GM18868 (cell line): ENCODE measurements at regions not wholly inside any gene's neighbourhood (a gene's known extent, or its start where the extent isn't known, plus 50 kb on each side); places are given as distances from the start of the nearest gene placed in this dataset.

ENCODE experiments used
- ATAC-seq: cut with Tn5 transposase; IDR thresholded peaks from one replicate; pipeline ENCODE4 v1.9.1; 2021; ENCODE audit warnings: mild to moderate bottlenecking, moderate library complexity; ENCODE audit not compliant: unreplicated experiment

DNA sequence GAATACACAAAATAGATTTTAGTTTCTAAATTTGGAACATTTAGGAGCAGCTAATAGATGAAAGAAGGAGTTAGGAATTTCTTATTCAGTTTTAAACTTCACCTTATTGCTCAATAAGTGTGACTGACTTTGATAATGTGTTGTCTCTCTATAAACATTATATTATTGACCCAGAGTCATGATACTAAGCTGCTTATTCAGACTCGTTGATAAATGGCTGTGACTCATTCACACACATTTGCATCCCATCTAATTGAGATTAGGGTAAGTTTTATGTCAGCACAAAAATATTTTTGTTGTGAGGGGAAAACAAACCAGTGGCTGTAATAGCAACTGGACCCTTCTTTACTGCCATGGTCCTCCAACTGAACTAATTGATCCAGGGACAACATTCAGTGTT is 137.6 kb downstream of the GOLIM4 start:
- no peak for ATAC-seq

DNA sequence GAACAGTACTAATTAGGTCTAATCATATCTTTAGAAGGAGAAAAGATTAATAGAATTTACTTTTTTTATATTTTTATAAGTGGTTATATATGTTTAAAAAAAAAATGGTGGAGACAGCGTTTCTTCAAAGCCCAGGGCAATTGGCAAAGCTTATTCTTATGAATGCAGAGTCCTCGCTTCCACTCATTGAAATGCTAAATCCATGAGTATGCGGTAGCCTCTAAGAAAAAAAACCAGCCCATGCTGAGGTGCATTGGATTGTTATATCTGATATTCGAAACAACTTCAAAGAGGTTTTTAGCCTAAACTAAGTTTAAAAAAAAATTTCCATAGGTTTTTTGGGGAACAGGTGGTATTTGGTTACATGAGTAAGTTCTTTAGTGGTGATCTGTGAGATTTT is 142.8 kb downstream of the GOLIM4 start:
- no peak for ATAC-seq

DNA sequence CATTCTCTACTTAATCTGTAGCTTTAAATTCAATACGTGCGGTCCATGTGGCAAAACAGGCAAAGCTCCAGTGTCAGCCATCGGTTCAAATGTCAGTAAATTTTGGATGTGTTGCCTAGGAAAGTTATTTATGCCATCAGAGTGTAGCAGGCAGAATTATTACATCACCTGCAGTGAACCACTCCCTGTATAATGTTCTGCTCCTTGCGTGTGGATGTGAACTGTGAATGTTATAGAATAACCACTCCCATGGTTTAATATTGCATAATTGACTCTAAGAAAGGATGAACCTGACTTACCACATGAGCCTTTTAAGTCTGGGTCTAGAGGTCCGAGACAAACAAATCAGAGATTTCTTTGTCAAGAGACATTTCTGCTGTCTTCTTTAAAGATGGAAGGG is 145.5 kb downstream of the GOLIM4 start:
- ATAC-seq = no peak

DNA sequence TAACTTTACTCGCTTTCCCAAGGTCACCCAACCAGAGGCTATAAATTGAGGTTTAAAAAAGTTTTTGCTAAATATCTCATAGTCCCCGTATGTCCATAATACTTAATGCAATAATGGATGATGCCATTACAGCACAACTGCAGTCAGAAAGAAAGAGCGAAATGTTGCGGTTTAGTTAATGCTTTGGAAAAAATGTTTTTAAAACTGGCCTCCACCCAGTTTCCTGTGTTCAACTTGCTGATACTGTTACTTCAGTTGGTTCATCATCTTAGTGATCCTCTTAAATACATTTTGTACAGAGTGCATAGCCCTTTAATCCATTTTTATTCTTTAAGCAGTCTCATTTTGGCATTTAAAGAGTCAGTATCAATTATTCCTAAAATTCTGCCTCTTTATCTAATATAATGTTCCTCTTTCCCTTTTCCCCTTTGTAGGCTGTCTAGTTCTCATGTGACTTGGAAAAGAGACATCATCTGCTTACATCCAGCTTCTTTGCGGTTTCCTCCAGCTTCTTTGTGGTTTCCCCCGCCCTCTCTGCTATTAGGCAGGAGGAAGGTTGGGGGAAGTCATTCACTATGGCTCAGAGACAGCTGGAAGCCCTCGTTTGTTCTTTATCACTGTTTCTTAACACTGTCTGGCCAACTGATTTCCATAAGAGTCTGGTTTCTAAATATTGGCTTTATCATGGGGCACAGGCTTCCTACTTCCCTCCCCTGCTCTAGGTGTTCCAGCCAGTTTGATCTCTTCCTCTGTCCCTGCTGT is 154.3 kb downstream of the GOLIM4 start:
- no peak for ATAC-seq

DNA sequence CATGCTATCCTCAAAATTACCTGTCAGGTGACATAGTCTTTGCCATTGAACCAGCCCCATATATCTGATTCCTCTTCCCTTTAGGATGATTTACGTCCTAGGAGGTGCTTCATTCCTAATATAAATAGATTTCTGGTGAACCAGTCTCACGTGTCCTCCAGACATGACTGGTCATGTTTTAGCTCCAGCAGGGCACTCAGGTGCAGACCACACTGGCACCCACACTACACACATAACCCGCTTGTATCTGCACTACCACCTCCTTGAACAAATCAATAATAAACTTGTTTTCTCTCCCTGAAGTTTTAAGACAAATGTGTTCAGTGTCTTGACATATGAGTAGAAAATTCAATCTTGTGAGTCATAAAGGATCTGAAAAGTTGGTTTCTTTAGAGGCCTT is 155.5 kb downstream of the GOLIM4 start:
- ATAC-seq = no peak

DNA sequence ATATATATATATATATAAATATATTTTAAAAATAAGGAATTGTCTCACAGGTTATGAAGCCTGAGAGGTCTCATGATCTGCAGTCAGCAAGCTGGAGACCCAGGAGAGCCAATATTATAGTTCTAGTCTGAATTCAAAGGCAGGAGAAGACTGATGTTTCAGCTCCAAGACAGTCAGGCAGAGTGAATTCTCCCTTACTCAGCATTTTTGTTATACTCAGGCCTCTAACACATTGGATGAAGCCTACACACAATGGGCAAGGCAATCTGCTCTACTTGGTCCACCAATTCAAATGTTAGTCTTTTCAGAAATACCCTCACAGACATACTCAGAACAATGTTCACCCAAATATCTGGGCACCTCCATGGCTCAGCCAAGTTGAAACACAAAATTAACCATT is 157.2 kb downstream of the GOLIM4 start:
- no peak for ATAC-seq

DNA sequence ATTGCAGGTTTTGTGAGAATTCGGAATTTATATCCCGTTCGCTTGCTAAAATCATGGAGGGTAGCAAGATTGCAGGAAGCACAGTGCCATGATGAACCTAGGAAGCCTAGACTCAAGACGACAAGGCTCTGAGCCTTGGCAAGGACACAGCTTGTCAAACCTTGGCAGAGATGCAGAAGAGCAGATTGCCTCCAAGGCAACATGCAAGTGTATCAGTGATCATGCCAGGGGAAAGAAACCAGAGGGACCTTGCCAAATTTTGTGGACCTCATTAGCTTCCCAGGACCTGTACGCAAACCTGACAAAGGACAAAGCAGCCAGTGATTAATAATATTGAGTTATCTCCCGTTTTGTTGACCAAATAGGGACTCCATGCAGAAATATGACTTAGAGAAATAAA is 159.7 kb downstream of the GOLIM4 start:
- no peak for ATAC-seq

DNA sequence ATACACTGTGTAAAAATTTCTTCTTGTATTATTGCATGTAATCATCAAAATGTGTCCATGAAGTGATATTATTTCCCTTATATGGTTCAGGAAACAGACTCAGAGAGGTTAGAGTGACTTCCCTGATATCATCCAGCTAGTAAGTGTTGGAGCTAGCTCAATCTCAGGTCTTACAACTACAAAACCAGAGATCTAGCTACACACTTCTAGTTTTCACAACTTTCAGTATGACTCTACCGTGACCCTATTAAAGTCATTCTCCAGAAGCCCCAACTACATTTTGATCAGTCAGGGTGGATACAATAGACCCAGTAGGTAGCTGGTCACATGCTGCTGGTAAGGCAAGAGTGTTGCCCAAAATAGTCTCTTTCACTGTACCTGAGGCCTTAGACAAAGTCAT is 165.3 kb downstream of the GOLIM4 start:
- ATAC-seq = peak; percentile 65

DNA sequence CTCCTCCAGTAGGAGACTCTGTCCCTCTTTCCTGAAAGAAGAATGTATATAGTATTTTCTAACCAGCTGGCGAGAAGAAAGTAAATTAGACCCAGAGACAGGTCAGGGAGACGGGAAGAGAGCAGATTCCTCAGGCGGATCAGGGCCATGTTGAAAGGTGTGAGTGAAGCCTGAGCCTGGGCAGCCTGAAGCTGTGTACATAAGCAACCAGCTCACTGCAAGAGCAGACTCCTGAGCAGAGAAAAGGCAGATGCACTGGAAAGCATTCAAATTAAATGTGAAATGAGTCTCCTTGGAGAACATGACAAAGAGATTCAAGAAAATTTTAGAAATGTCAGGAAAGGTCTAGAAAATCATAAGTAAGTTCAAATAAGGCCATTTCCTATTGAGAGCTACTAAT is 165.8 kb downstream of the GOLIM4 start:
- ATAC-seq = no peak

DNA sequence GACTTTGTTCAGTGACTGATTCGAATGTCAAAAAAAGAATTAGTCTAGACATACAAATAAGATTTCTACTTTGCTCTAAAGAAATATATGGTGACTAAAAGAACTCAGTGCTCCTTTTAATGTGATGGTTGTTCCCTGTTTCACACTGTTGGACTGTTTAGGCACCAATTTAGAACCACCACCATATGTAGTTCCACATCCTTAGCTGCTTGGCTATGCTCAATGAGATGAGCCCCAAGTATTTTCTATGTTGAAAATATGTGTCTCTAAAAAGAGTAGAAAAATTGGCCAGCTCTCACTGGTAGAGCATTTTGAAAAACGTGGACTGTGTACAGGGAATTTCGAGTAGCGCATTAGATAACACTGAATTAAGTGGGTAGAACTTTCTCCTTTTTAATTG is 167.3 kb downstream of the GOLIM4 start:
- ATAC-seq = no peak

DNA sequence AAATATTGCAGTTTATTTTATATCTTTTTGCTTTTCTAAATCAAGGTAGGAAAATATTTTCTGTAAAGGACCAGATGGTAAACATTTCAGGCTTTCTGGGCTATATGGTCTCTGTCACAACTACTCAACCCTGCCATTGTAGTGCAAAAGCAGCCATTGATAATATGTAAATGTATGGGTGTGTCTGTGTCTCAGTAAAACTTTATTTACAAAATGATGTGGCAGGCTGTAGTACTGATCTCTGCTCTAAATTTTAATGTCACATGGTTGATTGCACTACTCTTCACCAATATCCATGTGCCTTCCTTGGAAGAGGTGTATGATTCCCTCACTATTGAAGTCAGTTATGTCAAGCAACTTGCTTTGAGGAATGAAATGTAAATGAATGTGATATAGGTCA is 175.0 kb downstream of the GOLIM4 start:
- no peak for ATAC-seq

DNA sequence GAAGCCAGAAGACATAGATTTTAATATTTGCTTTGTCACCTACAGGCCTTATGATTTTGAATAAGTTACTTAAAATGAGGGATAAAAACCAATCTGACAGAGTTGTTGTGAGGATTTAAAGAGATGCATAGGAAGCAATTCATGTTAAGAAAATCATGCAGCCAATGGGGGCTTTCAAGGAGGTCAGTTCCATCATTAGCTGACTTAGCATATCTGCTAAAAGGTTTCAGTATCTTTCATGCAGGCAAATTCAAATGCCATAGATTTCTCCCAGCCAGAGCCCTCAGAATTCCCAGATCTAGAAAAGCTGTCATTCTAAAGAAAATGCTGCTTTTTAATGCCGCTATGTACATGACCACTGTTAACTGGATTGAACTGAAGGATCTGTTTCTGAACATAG is 176.1 kb downstream of the GOLIM4 start:
- no peak for ATAC-seq

DNA sequence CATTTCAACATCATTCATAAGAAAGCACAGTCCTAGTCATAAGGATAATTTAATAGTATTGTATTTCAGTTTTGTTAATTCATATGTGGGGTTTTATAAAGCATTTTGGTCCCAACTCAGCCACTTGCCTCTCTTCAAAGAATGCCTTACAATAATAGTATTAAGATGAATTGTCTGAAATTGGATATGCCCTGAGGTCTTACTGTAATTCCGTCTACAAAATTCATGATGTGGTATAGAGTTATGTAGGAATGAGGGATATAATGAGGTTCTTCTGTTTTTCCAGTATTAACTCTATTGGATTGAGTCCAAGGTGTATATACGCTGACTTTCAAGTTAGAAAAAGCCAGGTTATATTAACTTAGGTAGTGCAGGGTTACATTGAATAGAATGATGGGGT is 177.0 kb downstream of the GOLIM4 start:
- ATAC-seq = no peak

DNA sequence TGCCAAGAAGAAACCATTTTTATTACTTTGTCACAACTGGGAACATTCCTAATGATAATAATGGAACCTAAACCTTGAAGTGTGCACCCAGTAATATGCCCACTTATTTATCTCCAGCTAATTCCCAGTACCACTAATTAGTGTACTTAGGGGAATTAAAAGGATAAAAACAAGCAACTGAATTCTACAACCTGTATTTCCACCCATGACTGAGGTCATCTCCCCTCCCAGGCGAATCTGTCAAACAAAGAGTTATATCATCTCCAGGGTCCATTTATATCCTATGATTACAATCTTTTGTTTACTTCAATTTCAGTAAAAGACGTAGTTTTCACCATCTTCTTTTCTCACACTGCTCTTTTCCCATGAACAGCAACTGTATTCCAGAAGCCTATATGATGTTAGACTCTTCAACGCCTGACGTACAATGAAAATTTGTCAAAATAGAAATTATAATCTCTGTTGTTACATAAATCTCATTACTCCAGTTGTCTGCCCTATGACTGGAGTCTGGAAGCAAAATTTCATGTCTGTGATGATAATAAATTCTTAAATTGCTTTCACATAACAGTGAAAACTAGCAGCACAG is 177.6 kb downstream of the GOLIM4 start:
- ATAC-seq = no peak

DNA sequence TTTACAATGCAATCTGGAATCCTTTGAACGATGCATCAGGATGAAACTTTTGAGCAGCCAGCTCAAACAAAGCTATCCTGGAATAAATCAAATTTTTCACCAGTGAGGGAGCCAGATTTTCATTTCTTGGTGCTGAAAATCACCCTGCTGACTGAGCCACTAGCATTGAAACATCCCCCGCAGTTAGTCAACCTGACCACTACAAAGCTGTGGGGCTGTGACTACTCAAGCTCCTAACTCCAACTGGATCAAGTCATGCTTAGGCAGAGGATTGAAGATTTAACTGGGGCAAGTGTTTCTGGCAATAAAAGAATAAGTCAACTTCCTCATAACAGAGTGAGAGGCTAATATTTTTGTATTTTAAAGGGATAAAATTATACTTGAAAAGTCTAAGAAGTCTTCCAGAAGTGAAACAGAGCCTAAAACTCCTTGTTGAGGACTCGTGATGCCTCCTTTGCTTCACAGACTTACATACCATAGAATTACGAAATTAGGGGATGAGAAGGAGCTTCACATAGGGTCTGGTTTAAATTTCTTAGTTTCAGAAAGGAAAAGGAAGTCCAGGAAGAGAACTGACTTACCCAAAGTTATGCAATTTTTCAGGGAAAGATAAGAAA is 177.8 kb downstream of the SERPINI1 start:
- ATAC-seq = peak; percentile 56

DNA sequence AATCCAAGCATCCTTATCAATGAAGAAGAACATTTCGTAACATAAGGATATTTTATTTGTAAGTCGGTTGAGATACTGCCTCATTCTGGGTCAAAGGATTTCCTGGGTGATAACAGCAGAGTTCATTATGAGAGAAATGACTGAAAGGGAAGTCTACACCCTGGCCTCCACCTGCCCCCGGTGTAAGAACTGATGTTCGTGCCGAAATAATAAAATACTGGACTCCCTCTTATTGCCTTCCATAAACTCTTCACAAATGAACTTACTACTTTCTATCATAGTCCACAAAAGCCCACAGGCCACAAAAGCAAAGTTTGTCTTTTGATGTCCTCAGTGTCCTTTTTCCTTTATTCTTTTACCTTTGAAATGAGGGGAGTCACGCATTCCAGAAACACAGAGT is 174.4 kb downstream of the SERPINI1 start:
- ATAC-seq = no peak

DNA sequence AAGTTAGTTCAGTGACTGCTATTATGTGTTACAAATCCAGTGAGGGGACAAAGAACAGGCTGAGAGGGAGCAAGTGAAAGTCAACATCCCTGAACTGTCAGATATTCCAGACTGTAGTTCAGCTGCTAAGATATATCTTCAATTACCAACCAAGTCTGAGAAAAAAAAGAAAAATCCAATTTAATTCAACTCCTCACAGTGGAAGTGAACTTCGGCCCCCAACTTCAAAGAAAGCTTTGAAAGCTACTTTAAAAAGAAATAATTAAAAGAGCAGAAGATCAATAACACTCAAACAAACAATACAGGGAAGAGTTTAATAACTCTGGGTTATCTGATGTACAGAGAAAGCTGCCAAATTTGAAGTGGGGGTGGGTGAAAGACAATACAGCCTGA is 174.0 kb downstream of the SERPINI1 start:
- no peak for ATAC-seq

DNA sequence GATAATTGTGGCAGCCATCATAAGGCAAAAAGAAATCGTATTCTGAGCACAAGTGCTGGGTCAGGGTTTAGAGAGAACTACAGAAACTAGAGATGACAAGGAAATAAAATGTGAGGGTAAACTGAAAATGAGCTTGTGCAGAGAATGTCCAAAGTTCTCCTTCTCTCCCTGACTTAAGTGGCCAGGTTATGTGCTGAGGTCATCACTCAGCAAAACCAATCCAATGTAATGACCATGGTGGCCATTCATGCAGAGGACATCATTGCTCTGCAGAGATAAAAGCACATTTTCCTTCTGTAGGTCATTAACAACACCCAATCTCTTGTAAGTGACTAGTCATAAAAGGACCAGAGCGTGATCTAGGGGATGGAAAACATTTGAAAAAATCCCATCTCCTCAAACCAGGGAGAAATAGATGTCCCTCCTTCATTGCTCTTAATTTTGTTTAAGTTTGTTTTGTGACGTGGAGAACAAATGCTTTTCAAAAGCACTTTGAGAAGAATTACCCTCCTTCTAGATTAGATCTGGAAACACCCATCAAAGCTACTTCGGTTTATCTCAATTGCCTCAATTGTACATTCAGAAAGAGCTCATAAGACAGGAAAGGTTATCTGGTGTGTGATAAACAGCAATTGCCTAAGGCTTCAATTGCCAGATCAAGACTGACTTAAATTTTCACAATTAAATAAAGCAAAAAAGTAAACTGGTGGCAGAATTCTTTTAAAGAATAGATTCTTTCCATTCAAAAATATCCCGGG is 173.4 kb downstream of the SERPINI1 start:
- no peak for ATAC-seq

DNA sequence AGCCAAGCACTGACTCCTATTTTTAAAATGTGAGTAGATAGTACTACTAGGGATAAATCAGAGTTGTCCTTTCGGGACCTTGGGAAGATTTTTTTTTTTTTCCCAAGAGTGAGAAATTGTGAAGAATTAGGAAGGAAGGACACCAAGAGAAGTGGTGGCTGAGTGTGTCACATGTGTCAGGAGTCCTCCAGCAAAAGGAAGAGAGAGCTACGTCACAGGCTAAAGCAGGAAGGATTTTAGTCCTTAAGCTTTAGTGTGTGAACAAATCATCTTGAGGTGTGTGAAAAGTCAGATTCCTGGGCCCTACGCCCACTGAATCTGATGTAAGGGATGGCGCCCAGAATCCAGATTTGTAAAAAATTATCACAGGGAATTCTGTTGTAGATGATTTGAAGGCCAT is 172.7 kb downstream of the SERPINI1 start:
- no peak for ATAC-seq

DNA sequence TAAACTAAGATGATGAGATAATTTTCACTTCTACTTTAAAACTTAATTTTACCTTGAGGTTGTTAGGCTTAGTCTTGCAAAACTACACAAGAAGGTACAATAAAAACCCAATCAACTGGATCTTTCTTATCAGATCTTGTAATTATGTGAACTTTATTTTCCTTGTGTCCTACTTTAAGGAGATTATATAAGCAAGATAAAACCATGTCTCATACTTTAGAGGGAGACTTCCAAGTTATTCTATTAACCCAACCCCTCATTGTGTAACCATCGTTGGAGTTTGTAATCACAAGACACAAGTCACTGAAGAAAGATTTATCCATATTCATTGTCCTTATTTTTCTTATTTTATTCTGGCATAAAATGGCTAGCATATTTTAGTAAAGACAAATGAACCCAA is 165.6 kb downstream of the SERPINI1 start:
- ATAC-seq = no peak

DNA sequence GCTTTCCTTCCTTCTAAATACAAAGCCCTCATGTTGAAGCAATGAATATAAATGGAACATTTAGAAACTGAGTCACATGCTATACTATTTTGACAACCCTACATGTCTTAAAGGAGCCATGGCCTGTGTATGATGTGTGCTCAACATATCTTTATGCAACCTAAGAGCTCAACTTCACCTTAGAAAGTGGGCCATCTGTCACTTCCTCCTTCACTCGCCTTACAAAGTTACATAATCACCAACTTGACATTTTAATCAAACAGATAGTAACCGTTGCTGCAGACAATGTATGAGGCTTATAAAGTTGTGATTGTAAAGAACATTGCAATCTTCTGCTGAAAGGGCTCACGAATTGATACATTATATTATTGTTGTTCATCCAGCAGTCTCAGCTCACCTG is 163.6 kb downstream of the SERPINI1 start:
- no peak for ATAC-seq

DNA sequence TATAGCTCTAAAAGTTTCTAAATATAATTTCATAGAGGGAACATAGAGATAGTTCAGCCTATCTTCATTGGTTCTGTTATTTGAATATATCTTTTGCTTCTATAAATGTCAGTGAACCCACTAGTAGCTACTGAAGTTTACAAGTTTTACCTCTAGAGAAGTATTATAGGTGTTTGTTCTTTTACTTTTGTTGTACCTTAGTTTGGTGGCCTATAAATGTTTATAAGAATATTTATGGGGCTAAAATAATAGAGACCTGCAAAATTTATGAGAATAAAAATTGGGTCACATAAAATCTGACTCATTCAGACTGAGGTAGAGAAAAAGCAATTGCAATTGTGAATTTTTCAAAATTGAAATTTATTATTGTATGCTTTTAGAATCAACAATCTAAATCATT is 162.6 kb downstream of the SERPINI1 start:
- ATAC-seq = no peak
